Ishikawa (cell line): ENCODE measurements at regions not wholly inside any gene's neighbourhood (a gene's known extent, or its start where the extent isn't known, plus 50 kb on each side); places are given as distances from the start of the nearest gene placed in this dataset.

Experiments used
- CEBPB ChIP-seq: IDR thresholded peaks from 2 replicates; pipeline ENCODE4 v1.6.1; 2012
- CREB1 ChIP-seq: IDR thresholded peaks from 2 replicates; pipeline ENCODE4 v1.6.1; 2012; ENCODE audit warnings: low read depth
- EGR1 ChIP-seq: IDR thresholded peaks from 2 replicates; pipeline ENCODE4 v1.6.1; 2012
- EP300 ChIP-seq: IDR thresholded peaks from 2 replicates; pipeline ENCODE4 v1.6.1; 2012; ENCODE audit warnings: borderline replicate concordance
- FOXM1 ChIP-seq: IDR thresholded peaks from 2 replicates; pipeline ENCODE4 v1.6.1; 2012; ENCODE audit warnings: low read depth, borderline replicate concordance
- MAX ChIP-seq: IDR thresholded peaks from 2 replicates; pipeline ENCODE4 v1.6.1; 2012
- NFIC ChIP-seq: IDR thresholded peaks from 2 replicates; pipeline ENCODE4 v1.6.1; 2012
- RAD21 ChIP-seq: IDR thresholded peaks from 2 replicates; pipeline ENCODE4 v1.6.1; 2012; ENCODE audit warnings: low read depth
- REST ChIP-seq: IDR thresholded peaks from 2 replicates; pipeline ENCODE4 v1.6.1; 2012; ENCODE audit warnings: low read depth, mild to moderate bottlenecking
- TAF1 ChIP-seq: IDR thresholded peaks from 2 replicates; pipeline ENCODE4 v1.6.1; 2012; ENCODE audit warnings: low read depth, mild to moderate bottlenecking
- TCF12 ChIP-seq: IDR thresholded peaks from 2 replicates; pipeline ENCODE4 v1.6.1; 2012; ENCODE audit warnings: low read depth
- TEAD4 ChIP-seq: IDR thresholded peaks from 2 replicates; pipeline ENCODE4 v1.6.1; 2012
- YY1 ChIP-seq: IDR thresholded peaks from 2 replicates; pipeline ENCODE4 v1.6.1; 2012; ENCODE audit warnings: low read depth
- ZBTB7A ChIP-seq: IDR thresholded peaks from 2 replicates; pipeline ENCODE4 v1.6.1; 2012; ENCODE audit warnings: low read depth
- TF ChIP-seq, protein P1 (sequence below): IDR thresholded peaks from 2 replicates; pipeline ENCODE4 v1.6.1; 2012

DNA sequence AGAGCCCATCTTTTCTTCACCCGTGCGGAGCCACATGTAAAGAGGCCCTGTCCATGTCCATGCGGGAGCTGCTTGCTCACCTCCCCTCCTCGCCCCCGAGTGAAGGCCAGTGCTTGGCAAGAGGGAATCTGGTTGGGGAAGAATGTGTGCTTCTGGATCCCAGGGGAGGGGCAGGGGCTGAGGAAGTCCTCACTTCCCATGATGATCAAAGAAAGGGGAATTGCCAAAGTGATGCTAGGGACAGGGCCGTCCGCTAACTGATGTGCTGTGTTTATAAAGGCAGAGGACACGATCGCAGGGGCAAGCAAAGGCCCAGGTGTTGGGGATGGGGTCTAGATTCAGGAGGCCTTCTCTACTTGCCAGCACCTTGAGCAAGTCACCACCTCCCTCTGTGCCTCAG, 137.4 kb upstream of the PRMT8 start:
- TF ChIP-seq RAD21 = no peak
- TF ChIP-seq NFIC = no peak
- no peak for TF ChIP-seq CREB1
- no peak for TF ChIP-seq TEAD4

DNA sequence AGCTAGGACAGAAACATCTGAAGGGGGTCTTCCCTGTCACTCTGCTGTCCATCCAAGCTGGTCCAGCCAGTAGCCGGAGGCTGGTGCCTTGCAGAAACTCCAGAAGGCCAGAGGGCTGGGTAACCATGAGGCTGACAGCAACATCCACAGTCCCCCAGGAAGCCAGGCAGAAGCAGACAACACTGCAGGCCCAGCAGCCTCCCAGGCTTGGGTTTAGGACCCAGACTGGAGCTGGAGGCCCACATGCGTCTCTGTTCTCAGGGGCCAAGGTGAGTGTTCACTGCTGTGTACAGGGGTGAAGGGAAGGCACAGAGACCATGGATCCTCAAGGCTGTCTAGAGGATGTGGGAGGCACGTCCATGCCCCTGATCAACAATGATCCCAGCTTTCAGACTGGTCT, 136.4 kb upstream of the PRMT8 start:
- no peak for TF ChIP-seq EGR1
- TF ChIP-seq FOXM1 = no peak
- TF ChIP-seq MAX = no peak
- TF ChIP-seq EP300 = no peak

DNA sequence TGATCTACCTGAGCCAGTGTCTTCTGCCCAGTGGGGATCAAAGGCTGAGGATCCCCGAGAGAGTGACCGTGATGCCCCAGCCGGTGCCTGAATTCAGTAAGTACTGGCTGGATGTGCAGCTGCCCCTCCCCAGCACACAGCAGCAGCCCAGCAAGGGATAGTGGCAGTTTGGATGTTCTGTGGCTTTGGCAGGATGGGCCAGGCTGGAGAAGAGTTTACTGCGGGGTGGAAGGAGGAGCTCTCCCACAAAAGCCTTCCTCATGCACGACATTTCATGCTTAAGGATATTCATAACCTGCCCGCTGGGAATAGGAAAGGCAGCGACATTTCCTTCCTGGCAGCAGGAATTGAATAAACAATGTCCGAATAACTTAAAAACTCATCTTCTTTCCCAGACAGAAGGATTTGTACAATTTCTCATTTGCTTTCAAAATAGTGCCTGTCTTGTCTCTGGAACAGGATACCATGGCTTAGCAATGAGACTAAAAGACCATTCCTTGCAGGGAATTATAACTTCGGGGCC, 135.6 kb upstream of the PRMT8 start:
- TF ChIP-seq TCF12 (no peak), CEBPB (no peak), ZBTB7A (no peak), YY1 (no peak), RAD21 (no peak)

DNA sequence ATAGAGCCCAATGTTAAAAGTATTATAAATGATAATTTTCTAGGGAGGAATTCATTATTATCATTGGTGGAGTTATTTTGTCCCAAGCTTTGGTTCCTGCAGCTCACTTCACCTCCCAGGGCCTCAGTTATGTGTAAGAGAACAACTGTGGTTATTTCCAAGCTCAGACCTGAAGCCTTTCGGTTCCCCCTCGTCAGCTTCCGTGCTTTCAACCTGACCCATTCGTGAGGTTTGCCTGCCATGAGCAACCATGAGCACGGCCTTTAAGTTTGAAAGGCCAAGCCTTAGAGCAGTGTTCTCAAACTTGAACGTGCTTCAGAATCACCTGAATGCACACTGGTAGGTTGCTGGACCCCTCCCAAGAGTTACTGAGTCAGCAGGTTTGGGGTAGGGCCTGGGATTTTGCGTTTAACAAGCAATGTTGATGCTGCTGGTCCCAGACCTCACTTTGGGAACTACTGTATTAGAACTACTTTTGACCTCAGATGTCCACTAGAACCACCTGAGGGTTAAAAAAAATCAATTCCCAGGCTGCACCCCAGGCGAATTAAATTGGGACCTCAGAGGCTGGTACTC, 133.0 kb upstream of the PRMT8 start:
- no peak for TF ChIP-seq MAX
- no peak for TF ChIP-seq YY1
- no peak for TF ChIP-seq TEAD4
- TF ChIP-seq CEBPB = no peak
- TF ChIP-seq RAD21 = no peak
- TF ChIP-seq, protein P1, sequence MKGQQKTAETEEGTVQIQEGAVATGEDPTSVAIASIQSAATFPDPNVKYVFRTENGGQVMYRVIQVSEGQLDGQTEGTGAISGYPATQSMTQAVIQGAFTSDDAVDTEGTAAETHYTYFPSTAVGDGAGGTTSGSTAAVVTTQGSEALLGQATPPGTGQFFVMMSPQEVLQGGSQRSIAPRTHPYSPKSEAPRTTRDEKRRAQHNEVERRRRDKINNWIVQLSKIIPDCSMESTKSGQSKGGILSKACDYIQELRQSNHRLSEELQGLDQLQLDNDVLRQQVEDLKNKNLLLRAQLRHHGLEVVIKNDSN = no peak
- no peak for TF ChIP-seq FOXM1
- no peak for TF ChIP-seq EGR1
- no peak for TF ChIP-seq REST
- no peak for TF ChIP-seq CREB1

DNA sequence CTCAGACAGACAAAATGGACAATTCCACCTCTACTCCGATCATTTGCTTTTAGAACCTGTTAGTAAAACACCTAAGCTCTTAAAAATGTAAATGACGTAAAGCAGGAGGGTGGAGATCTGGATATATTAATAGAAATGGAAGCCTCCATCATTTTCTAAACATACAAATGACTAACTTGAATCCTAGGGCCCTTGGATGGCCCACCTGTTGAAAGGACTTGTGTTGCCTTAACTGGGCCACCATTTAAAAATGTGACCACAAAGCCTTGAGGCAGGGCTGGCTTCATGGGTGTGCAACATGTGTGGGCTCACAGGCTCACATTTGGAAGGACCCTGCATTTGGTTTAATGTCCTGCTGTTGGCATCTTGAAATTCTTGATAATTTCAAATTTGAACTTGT, 131.5 kb upstream of the PRMT8 start:
- TF ChIP-seq CREB1 (no peak), TEAD4 (no peak), RAD21 (no peak), MAX (no peak), TCF12 (no peak), ZBTB7A (no peak), NFIC (no peak)
- TF ChIP-seq, protein P1 = no peak

DNA sequence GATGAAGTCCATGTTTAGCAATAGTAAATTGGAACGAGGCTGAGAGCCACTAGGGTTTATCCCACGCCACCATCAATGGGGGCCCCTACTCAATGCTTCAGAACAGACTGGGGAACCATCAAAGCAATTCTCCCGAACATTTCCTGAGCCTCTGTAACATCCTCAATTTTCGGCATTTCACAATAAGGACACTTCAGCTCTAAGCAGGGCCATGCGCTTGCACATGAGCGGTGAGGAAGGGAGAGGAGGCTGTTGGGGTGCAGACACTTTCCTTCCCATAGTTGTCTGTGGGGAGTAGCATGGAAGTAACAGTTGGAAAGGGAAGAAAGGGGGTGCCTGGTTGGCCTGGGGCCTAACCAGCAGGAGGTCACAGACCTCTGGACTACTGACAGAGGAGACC, 129.9 kb upstream of the PRMT8 start:
- TF ChIP-seq REST (no peak), ZBTB7A (no peak), EGR1 (no peak), TAF1 (no peak), CEBPB (no peak), MAX (no peak), FOXM1 (no peak), TEAD4 (no peak), YY1 (no peak), TCF12 (no peak), EP300 (no peak), NFIC (no peak), CREB1 (no peak), RAD21 (no peak)
- TF ChIP-seq, protein P1 = no peak
